Kidney tubule cell (primary cell): ENCODE measurements at regions not wholly inside any gene's neighbourhood (a gene's known extent, or its start where the extent isn't known, plus 50 kb on each side); places are given as distances from the start of the nearest gene placed in this dataset.

ENCODE experiments used
- DNase-seq: peaks from one replicate; pipeline ENCODE4 v3.0.0-alpha.2; 2018; ENCODE audit warnings: low spot score

- DNase-seq, result no peak
Observed at GRCh38 chr2:223107825-223108224, 55.8 kb downstream of the KCNE4 start.

- DNase-seq, result peak; percentile 4
Observed at GRCh38 chr2:223108351-223109050, 56.5 kb downstream of the KCNE4 start.

- peak; percentile 31 for DNase-seq
Observed at GRCh38 chr2:223109341-223109740, 57.4 kb downstream of the KCNE4 start.

- peak; percentile 27 for DNase-seq
Observed at GRCh38 chr2:223113161-223113560, 61.2 kb downstream of the KCNE4 start.

GRCh38 chr2:223114170-223114569 lies 62.2 kb downstream of the KCNE4 start:
- no peak for DNase-seq

GRCh38 chr2:223114917-223115316 lies 62.9 kb downstream of the KCNE4 start:
- DNase-seq, result no peak

GRCh38 chr2:223117533-223117932 lies 65.5 kb downstream of the KCNE4 start:
- DNase-seq, result no peak

GRCh38 chr2:223121283-223121682 lies 69.3 kb downstream of the KCNE4 start:
- DNase-seq, result no peak

- no peak for DNase-seq
Observed at GRCh38 chr2:223122781-223123180, 70.8 kb downstream of the KCNE4 start.

- no peak for DNase-seq
Observed at GRCh38 chr2:223123855-223124610, 72.0 kb downstream of the KCNE4 start.

- DNase-seq, result no peak
Observed at GRCh38 chr2:223141606-223142005, 89.6 kb downstream of the KCNE4 start.

- no peak for DNase-seq
Observed at GRCh38 chr2:223142118-223142517, 90.1 kb downstream of the KCNE4 start.

GRCh38 chr2:223147431-223147830 lies 95.4 kb downstream of the KCNE4 start:
- no peak for DNase-seq

GRCh38 chr2:223148516-223148915 lies 96.5 kb downstream of the KCNE4 start:
- no peak for DNase-seq

GRCh38 chr2:223155956-223156355 lies 104.0 kb downstream of the KCNE4 start:
- no peak for DNase-seq

- DNase-seq, result no peak
Observed at GRCh38 chr2:223161873-223162458, 110.0 kb downstream of the KCNE4 start.

- DNase-seq, result no peak
Observed at GRCh38 chr2:223165423-223166214, 113.6 kb downstream of the KCNE4 start.

GRCh38 chr2:223166215-223166493 lies 114.2 kb downstream of the KCNE4 start:
- DNase-seq, result no peak

GRCh38 chr2:223166983-223167650 lies 115.1 kb downstream of the KCNE4 start:
- no peak for DNase-seq

- no peak for DNase-seq
Observed at GRCh38 chr2:223169830-223170605, 118.0 kb downstream of the KCNE4 start.

GRCh38 chr2:223176970-223177369 lies 125.0 kb downstream of the KCNE4 start:
- DNase-seq, result no peak
